Tibial artery (tissue), 4 donors: ENCODE measurements at regions not wholly inside any gene's neighbourhood (a gene's known extent, or its start where the extent isn't known, plus 50 kb on each side); places are given as distances from the start of the nearest gene placed in this dataset.

Experiments
- DNase-seq, 2 donors: peaks; one replicate each; pipeline ENCODE4 v3.0.0-alpha.2; 2019
- H3K27ac ChIP-seq, 2 donors: fragments of 200-600 bp; sonication (generic) in 1 of 2; 1 replicate in 1 of 2; 2 replicates in 1 of 2; pipeline ENCODE4 v1.5.1; 2018 to 2019; ENCODE audit warnings: mild to moderate bottlenecking in 1 of 2
- H3K27me3 ChIP-seq, 2 donors: fragments of 200-600 bp; sonication (generic) in 1 of 2; one replicate each; pipeline versions ENCODE4 v1.5.1 to v1.6.0; 2016 to 2019
- H3K36me3 ChIP-seq, 3 donors: fragments of 200-600 bp; sonication (generic) in 2 of 3; one replicate each; pipeline ENCODE4 v1.5.1; 2016 to 2019; ENCODE audit warnings: mild to moderate bottlenecking in 2 of 3
- H3K4me1 ChIP-seq, 4 donors: fragments of 200-600 bp; sonication (generic) in 2 of 4; 1 replicate in 3 of 4; 2 replicates in 1 of 4; pipeline ENCODE4 v1.5.1; 2016 to 2019
- H3K4me3 ChIP-seq, 2 donors: fragments of 200-600 bp; sonication (generic) in 1 of 2; 1 replicate in 1 of 2; 2 replicates in 1 of 2; pipeline ENCODE4 v1.5.1; 2018 to 2019; ENCODE audit warnings: mild to moderate bottlenecking in 2 of 2
- H3K9me3 ChIP-seq, 3 donors: fragments of 200-600 bp; sonication (generic) in 1 of 3; one replicate each; pipeline ENCODE4 v1.5.1; 2016 to 2019
- CTCF ChIP-seq, 2 experiments: fragments of 200-600 bp in 1 of 2; fragments of 450-650 bp in 1 of 2; IDR thresholded peaks; one replicate each; pipeline ENCODE4 v1.5.1; 2017 to 2019; ENCODE audit warnings: antibody characterized with exemption in 2 of 2, mild to moderate bottlenecking in 1 of 2, moderate library complexity in 1 of 2
- intact Hi-C: fragments of 100-400 bp; cut with DNase I; formaldehyde crosslinking; loops from one replicate; pipeline ENCODE4 v1.15.0; 2023; ENCODE audit warnings: low total_unique reads

- H3K36me3 ChIP-seq = no peaks in the 10 kb centered on the region
- H3K27me3 ChIP-seq = no peaks in the 10 kb centered on the region
- H3K4me1 ChIP-seq = no peaks in the 10 kb centered on the region
- H3K4me3 ChIP-seq = no peak overlapping the region
- no peak for DNase-seq
- no peak for TF ChIP-seq CTCF (IDR thresholded peaks at IDR 0.05)
- no peak overlapping the region for H3K27ac ChIP-seq
- intact Hi-C loops = no loop called here
- H3K9me3 ChIP-seq = no peaks in the 10 kb centered on the region
These were observed 550.1 kb upstream of the PKN2 start for GRCh38 chr1:88133991-88134390.

GRCh38 chr1:88134983-88135921 lies 548.8 kb upstream of the PKN2 start:
- no peak for DNase-seq
- no peaks in the 10 kb centered on the region for H3K36me3 ChIP-seq
- H3K4me1 ChIP-seq = no peaks in the 10 kb centered on the region
- no peaks in the 10 kb centered on the region for H3K9me3 ChIP-seq
- H3K4me3 ChIP-seq = no peak overlapping the region
- no peaks in the 10 kb centered on the region for H3K27me3 ChIP-seq
- intact Hi-C loops = no loop called here
- no peak for TF ChIP-seq CTCF (IDR thresholded peaks at IDR 0.05)
- no peak overlapping the region for H3K27ac ChIP-seq

GRCh38 chr1:88139633-88140032 lies 544.4 kb upstream of the PKN2 start:
- Histone ChIP-seq H3K4me3 (no peak overlapping the region), H3K27ac (no peak overlapping the region), H3K4me1 (no peaks in the 10 kb centered on the region), H3K9me3 (no peaks in the 10 kb centered on the region), H3K27me3 (no peaks in the 10 kb centered on the region), H3K36me3 (no peaks in the 10 kb centered on the region)
- no peak for TF ChIP-seq CTCF (IDR thresholded peaks at IDR 0.05)
- DNase-seq = no peak
- intact Hi-C loops = no loop called here

GRCh38 chr1:88140325-88140724 lies 543.7 kb upstream of the PKN2 start:
- H3K4me3 ChIP-seq = no peak overlapping the region
- no peak for TF ChIP-seq CTCF (IDR thresholded peaks at IDR 0.05)
- no peak overlapping the region for H3K27ac ChIP-seq
- H3K9me3 ChIP-seq = no peaks in the 10 kb centered on the region
- no peak for DNase-seq
- intact Hi-C loops = no loop called here
- no peaks in the 10 kb centered on the region for H3K4me1 ChIP-seq
- no peaks in the 10 kb centered on the region for H3K27me3 ChIP-seq
- no peaks in the 10 kb centered on the region for H3K36me3 ChIP-seq

GRCh38 chr1:88141499-88142074 lies 542.5 kb upstream of the PKN2 start:
- Histone ChIP-seq H3K36me3 (no peaks in the 10 kb centered on the region), H3K4me3 (no peak overlapping the region), H3K27ac (no peak overlapping the region), H3K4me1 (no peaks in the 10 kb centered on the region), H3K27me3 (no peaks in the 10 kb centered on the region), H3K9me3 (no peaks in the 10 kb centered on the region)
- TF ChIP-seq CTCF (IDR thresholded peaks at IDR 0.05) = no peak
- intact Hi-C loops = no loop called here
- DNase-seq = no peak
